H9 (cell line): ENCODE measurements at regions not wholly inside any gene's neighbourhood (a gene's known extent, or its start where the extent isn't known, plus 50 kb on each side); places are given as distances from the start of the nearest gene placed in this dataset.

Experiments used
- DNase-seq: peaks from one replicate; pipeline ENCODE4 v3.0.0-alpha.2; 2017
- H2AFZ ChIP-seq: one replicate; pipeline ENCODE4 v1.6.1; 2013; ENCODE audit warnings: mild to moderate bottlenecking, low read length, control low read depth, moderate library complexity
- H2AK5ac ChIP-seq: 2 replicates; pipeline ENCODE4 v1.6.1; 2013; ENCODE audit warnings: low read length, control low read depth, mixed read lengths; ENCODE audit not compliant: insufficient read length
- H2BK120ac ChIP-seq: one replicate; pipeline ENCODE4 v1.6.1; 2013; ENCODE audit warnings: low read depth, mild to moderate bottlenecking, low read length, control low read depth, inconsistent platforms; ENCODE audit not compliant: poor library complexity, severe bottlenecking
- H2BK12ac ChIP-seq: 2 replicates; pipeline ENCODE4 v1.6.1; 2013; ENCODE audit warnings: low read length, control low read depth, mixed read lengths, low read depth; ENCODE audit not compliant: insufficient read length
- H2BK15ac ChIP-seq: 2 replicates; pipeline ENCODE4 v1.6.1; 2013; ENCODE audit warnings: low read depth, low read length, control low read depth
- H2BK20ac ChIP-seq: one replicate; pipeline ENCODE4 v1.6.1; 2013; ENCODE audit warnings: low read depth, mild to moderate bottlenecking, low read length, control low read depth, inconsistent platforms; ENCODE audit not compliant: poor library complexity, severe bottlenecking
- H2BK5ac ChIP-seq: 2 replicates; pipeline ENCODE4 v1.6.1; 2013; ENCODE audit warnings: low read length, control low read depth, mixed read lengths; ENCODE audit not compliant: insufficient read length
- H3K14ac ChIP-seq: 2 replicates; pipeline ENCODE4 v1.6.1; 2013; ENCODE audit warnings: low read length, control low read depth; ENCODE audit not compliant: insufficient read depth
- H3K18ac ChIP-seq: 2 replicates; pipeline ENCODE4 v1.6.1; 2013; ENCODE audit warnings: low read depth, mild to moderate bottlenecking, mixed read lengths, low read length, control low read depth; ENCODE audit not compliant: insufficient read length
- H3K23ac ChIP-seq: 2 replicates; pipeline ENCODE4 v1.6.1; 2013; ENCODE audit warnings: low read length, control low read depth, mixed read lengths, low read depth; ENCODE audit not compliant: insufficient read length
- H3K23me2 ChIP-seq: 2 replicates; pipeline ENCODE4 v1.6.1; 2013; ENCODE audit warnings: low read depth, mild to moderate bottlenecking, mixed read lengths, low read length, control low read depth; ENCODE audit not compliant: insufficient read length, poor library complexity, severe bottlenecking
- H3K27ac ChIP-seq: 2 replicates; pipeline ENCODE4 v1.5.1; 2013; ENCODE audit warnings: low read length, control low read depth, mixed read lengths, low read depth; ENCODE audit not compliant: insufficient read length
- H3K27me3 ChIP-seq: 2 replicates; pipeline ENCODE4 v1.6.1; 2013; ENCODE audit warnings: low read length, control low read depth, inconsistent platforms; ENCODE audit not compliant: insufficient read depth
- H3K4ac ChIP-seq: 2 replicates; pipeline ENCODE4 v1.6.1; 2013; ENCODE audit warnings: low read depth, mild to moderate bottlenecking, control low read depth, inconsistent platforms, low read length, moderate library complexity
- H3K4me1 ChIP-seq: 2 replicates; pipeline ENCODE4 v1.6.1; 2013; ENCODE audit warnings: low read length, control low read depth, inconsistent platforms; ENCODE audit not compliant: insufficient read depth
- H3K4me2 ChIP-seq: 2 replicates; pipeline ENCODE4 v1.6.1; 2013; ENCODE audit warnings: low read length, control low read depth, mixed read lengths; ENCODE audit not compliant: insufficient read length, insufficient read depth
- H3K56ac ChIP-seq: 2 replicates; pipeline ENCODE4 v1.6.1; 2013; ENCODE audit warnings: low read depth, mild to moderate bottlenecking, mixed read lengths, low read length, control low read depth; ENCODE audit not compliant: insufficient read length
- H3K79me1 ChIP-seq: 2 replicates; pipeline ENCODE4 v1.6.1; 2013; ENCODE audit warnings: low read depth, mild to moderate bottlenecking, moderate library complexity, low read length, control low read depth, inconsistent platforms; ENCODE audit not compliant: insufficient read depth, poor library complexity, severe bottlenecking
- H3K79me2 ChIP-seq: 2 replicates; pipeline ENCODE4 v1.6.1; 2013; ENCODE audit warnings: low read length, control low read depth, inconsistent platforms; ENCODE audit not compliant: insufficient read depth
- H3K9ac ChIP-seq: 2 replicates; pipeline ENCODE4 v1.6.1; 2013; ENCODE audit warnings: low read length, control low read depth, mixed read lengths; ENCODE audit not compliant: insufficient read length; ENCODE audit errors: extremely low read depth
- H3K9me3 ChIP-seq: one replicate; pipeline ENCODE4 v1.6.1; 2013; ENCODE audit warnings: low read depth, low read length, inconsistent platforms; ENCODE audit not compliant: control insufficient read depth
- H3T11ph ChIP-seq: one replicate; pipeline ENCODE4 v1.6.1; 2013; ENCODE audit warnings: mild to moderate bottlenecking, low read length, control low read depth, inconsistent platforms
- H4K20me1 ChIP-seq: one replicate; pipeline ENCODE4 v1.6.1; 2013; ENCODE audit not compliant: control insufficient read depth, insufficient read length, insufficient read depth
- H4K5ac ChIP-seq: 2 replicates; pipeline ENCODE4 v1.6.1; 2013; ENCODE audit warnings: low read depth, mild to moderate bottlenecking, mixed read lengths, low read length, control low read depth; ENCODE audit not compliant: insufficient read length
- H4K8ac ChIP-seq: replicated peaks from 2 replicates; pipeline ENCODE4 v1.6.1; 2013; ENCODE audit warnings: low read length, control low read depth, mixed read lengths, low read depth; ENCODE audit not compliant: insufficient read length
- H4K91ac ChIP-seq: 2 replicates; pipeline ENCODE4 v1.6.1; 2013; ENCODE audit warnings: low read depth, mild to moderate bottlenecking, moderate library complexity, mixed read lengths, low read length, control low read depth; ENCODE audit not compliant: insufficient read length
- H3K27ac Mint-ChIP-seq, 3 experiments: 2 replicates in 2 of 3; 3 replicates in 1 of 3; pipeline ENCODE4 v1.8.0; 2020 to 2021; ENCODE audit warnings: mixed read lengths in 3 of 3, mild to moderate bottlenecking in 1 of 3, moderate library complexity in 1 of 3
- H3K27me3 Mint-ChIP-seq: 2 replicates; pipeline ENCODE4 v1.8.0; 2021; ENCODE audit warnings: low read depth, mild to moderate bottlenecking, moderate library complexity, mixed read lengths
- H3K36me3 Mint-ChIP-seq, 3 experiments: 2 replicates in 2 of 3; 3 replicates in 1 of 3; pipeline ENCODE4 v1.8.0; 2020 to 2021; ENCODE audit warnings: low read depth in 3 of 3, mixed read lengths in 3 of 3; ENCODE audit not compliant: insufficient read depth in 1 of 3
- H3K4me1 Mint-ChIP-seq, 2 experiments: 2 replicates each; pipeline ENCODE4 v1.8.0; 2020; ENCODE audit warnings: mixed read lengths in 2 of 2
- H3K4me3 Mint-ChIP-seq, 2 experiments: 2 replicates in 1 of 2; 3 replicates in 1 of 2; pipeline ENCODE4 v1.8.0; 2020 to 2021; ENCODE audit warnings: mild to moderate bottlenecking in 2 of 2, mixed read lengths in 2 of 2, moderate library complexity in 1 of 2
- H3K9me3 Mint-ChIP-seq, 2 experiments: 2 replicates in 1 of 2; 3 replicates in 1 of 2; pipeline ENCODE4 v1.8.0; 2020; ENCODE audit warnings: mild to moderate bottlenecking in 2 of 2, mixed read lengths in 2 of 2, moderate library complexity in 1 of 2
- WGBS: extraction: QIAGEN DNeasy Blood & Tissue Kit; methylation state at CpG from one replicate; pipeline ENCODE4 v1.1.7; 2013; ENCODE audit warnings: missing lambda C conversion rate, low lambda C conversion rate, mixed read lengths; ENCODE audit not compliant: insufficient read length; ENCODE audit errors: extremely low coverage; 5-methylcytosine and 5-hydroxymethylcytosine counted together
- TF ChIP-seq, protein P1 (sequence below): fragments of 200-600 bp; sonication (generic); conservative IDR thresholded peaks from 3 replicates; pipeline ENCODE4 v1.8.0; 2021; ENCODE audit warnings: antibody characterized with exemption, mild to moderate bottlenecking

DNA sequence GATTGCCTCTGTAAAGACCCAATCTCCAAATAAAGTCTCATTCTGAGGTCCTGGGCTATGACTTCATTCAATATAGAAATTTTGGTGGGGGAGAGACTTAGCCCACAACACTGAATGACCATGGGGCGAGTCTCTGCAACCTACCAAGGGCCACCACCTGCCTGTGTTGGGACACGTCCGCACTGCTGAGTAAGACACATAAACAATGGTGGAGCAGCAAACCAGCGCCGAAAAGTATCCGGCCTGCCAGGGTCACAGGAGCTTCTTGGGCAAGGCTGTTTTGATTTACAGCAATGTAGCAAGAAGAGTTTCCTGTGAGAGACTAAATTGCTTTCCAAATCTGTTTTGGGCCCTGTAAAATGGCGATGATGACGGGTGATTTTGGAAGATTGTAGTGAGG lies 122.3 kb downstream of the SHANK2 start:
- H2AFZ ChIP-seq = no peak overlapping the region
- H3K9ac ChIP-seq = no peak overlapping the region
- H2BK120ac ChIP-seq = no peak overlapping the region
- H3T11ph ChIP-seq = no peak overlapping the region
- no peak overlapping the region for H3K4me3 Mint-ChIP-seq
- no peak overlapping the region for H3K18ac ChIP-seq
- no peaks in the 10 kb centered on the region for H3K27me3 ChIP-seq
- H3K4me2 ChIP-seq = no peak overlapping the region
- no peak overlapping the region for H4K8ac ChIP-seq
- no peaks in the 10 kb centered on the region for H4K20me1 ChIP-seq
- no peak overlapping the region; the same call in 1 of the 2 replicates for H3K14ac ChIP-seq
- peaks cover 0 to 3% of the 10 kb centered on the region in 2 experiments; a peak in 1 of 5 replicates for H3K9me3 Mint-ChIP-seq
- H3K4ac ChIP-seq = no peak overlapping the region
- no peaks in the 10 kb centered on the region for H3K23me2 ChIP-seq
- H3K4me1 ChIP-seq = no peaks in the 10 kb centered on the region
- peak overlapping the region in 1 of 3 experiments; percentile 57; a peak in 1 of 7 replicates for H3K27ac Mint-ChIP-seq
- no peaks in the 10 kb centered on the region for H3K79me2 ChIP-seq
- H3K4me1 Mint-ChIP-seq = peaks cover 20% of the 10 kb centered on the region in 2 experiments
- H2AK5ac ChIP-seq = no peak overlapping the region
- H4K5ac ChIP-seq = no peak overlapping the region
- no peak overlapping the region for H2BK20ac ChIP-seq
- no CpG with 5 or more reads among the region's 8 CpGs for WGBS
- H3K27ac ChIP-seq = no peak overlapping the region
- no peak overlapping the region for H3K23ac ChIP-seq
- H3K27me3 Mint-ChIP-seq = peaks cover 2% of the 10 kb centered on the region; the same call in 1 of the 2 replicates
- no peak overlapping the region for H2BK12ac ChIP-seq
- H3K36me3 Mint-ChIP-seq = peaks cover 9 to 27% (median 15%) of the 10 kb centered on the region in 3 experiments; a peak in 6 of 7 replicates
- H3K9me3 ChIP-seq = no peaks in the 10 kb centered on the region
- no peak overlapping the region for H3K56ac ChIP-seq
- no peak overlapping the region for H4K91ac ChIP-seq
- H2BK5ac ChIP-seq = no peak overlapping the region
- H3K79me1 ChIP-seq = no peaks in the 10 kb centered on the region
- no peak overlapping the region for H2BK15ac ChIP-seq
- no peak for DNase-seq
- TF ChIP-seq, protein P1, sequence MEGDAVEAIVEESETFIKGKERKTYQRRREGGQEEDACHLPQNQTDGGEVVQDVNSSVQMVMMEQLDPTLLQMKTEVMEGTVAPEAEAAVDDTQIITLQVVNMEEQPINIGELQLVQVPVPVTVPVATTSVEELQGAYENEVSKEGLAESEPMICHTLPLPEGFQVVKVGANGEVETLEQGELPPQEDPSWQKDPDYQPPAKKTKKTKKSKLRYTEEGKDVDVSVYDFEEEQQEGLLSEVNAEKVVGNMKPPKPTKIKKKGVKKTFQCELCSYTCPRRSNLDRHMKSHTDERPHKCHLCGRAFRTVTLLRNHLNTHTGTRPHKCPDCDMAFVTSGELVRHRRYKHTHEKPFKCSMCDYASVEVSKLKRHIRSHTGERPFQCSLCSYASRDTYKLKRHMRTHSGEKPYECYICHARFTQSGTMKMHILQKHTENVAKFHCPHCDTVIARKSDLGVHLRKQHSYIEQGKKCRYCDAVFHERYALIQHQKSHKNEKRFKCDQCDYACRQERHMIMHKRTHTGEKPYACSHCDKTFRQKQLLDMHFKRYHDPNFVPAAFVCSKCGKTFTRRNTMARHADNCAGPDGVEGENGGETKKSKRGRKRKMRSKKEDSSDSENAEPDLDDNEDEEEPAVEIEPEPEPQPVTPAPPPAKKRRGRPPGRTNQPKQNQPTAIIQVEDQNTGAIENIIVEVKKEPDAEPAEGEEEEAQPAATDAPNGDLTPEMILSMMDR = no peak
